NCI-H748 treated with DMSO at 0.1 percent for 48 hours (cell line): ENCODE measurements at regions not wholly inside any gene's neighbourhood (a gene's known extent, or its start where the extent isn't known, plus 50 kb on each side); places are given as distances from the start of the nearest gene placed in this dataset.

ENCODE experiments used
- DNase-seq: peaks from one replicate; lab custom pipeline; 2025; lab: John Stamatoyannopoulos, UW

DNA sequence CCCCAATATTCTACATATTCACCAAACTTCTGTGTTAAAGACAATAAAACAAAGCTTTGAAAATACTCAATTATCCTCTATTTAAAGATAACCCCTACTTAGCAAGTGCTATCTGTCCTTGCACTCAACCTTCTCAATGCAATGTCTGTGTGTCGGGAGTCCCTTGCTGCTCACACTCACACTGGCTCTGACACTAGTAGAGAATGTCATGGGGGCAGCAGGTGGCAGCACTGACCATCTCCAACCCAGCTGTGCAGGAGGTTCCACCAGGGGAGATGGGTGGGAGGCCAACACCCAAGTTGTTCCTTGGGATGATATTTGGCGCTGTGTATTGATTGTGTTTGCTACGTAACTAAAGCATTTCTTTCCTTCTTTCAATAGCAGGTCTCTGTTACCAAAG lies 59.4 kb upstream of the SIMC1 start:
- DNase-seq, result no peak

GRCh38 chr5:176180339-176180738 lies 57.9 kb upstream of the SIMC1 start:
- no peak for DNase-seq

- no peak for DNase-seq
These were observed 57.4 kb upstream of the SIMC1 start for GRCh38 chr5:176180781-176181180.

GRCh38 chr5:176181271-176181855 lies 56.9 kb upstream of the SIMC1 start:
- DNase-seq, result no peak

GRCh38 chr5:176183321-176184074 lies 54.7 kb upstream of the SIMC1 start:
- peak; percentile 97 for DNase-seq

DNA sequence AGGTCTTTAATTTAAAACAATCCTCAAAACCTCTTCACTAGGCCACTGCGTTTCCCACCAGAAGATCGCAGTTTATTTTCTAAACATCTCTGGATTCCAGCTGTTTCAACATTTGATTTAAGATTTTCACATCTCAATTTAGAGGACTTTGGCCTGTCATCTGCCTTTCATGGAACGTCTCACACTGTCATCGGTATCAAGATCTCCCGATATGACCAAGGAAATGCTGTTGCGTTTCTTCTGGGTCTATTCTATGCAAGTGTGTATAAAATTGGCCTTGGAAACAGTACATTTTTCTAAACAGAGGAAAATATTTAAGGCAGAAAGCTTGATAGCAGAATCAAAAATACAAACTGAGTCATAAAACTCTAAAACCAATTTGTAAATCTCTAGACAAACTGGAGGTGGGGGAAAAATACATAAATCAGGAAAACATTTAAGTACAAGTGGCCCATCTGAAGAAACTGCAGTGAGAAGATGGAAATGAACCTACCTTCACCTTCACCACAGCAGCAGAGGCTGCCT lies 53.6 kb upstream of the SIMC1 start:
- no peak for DNase-seq

GRCh38 chr5:176185133-176185733 lies 53.0 kb upstream of the SIMC1 start:
- no peak for DNase-seq

DNA sequence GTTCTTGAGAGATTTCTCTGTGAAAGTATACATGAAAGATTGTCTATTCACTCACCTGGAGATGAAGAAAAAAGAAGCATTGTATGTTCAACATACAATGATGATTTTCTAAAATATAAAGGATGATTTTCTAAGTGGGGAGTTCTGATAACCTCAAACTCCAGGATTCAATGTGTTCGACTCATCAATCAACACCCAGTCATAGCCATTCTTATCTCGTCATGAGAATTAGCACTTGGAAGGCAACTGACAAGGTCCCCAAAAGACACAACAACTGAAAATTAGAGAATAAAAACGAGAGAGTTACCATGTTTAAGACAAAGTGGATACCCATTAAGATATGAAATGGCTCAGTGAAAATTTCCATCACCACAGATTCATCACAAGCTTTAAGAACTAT lies 52.1 kb upstream of the SIMC1 start:
- no peak for DNase-seq

GRCh38 chr5:176187276-176188062 lies 50.8 kb upstream of the SIMC1 start:
- no peak for DNase-seq

GRCh38 chr5:176188085-176188484 lies 50.1 kb upstream of the SIMC1 start:
- DNase-seq, result no peak
